Neuronal stem cell (in vitro differentiated cells): ENCODE measurements at regions not wholly inside any gene's neighbourhood (a gene's known extent, or its start where the extent isn't known, plus 50 kb on each side); places are given as distances from the start of the nearest gene placed in this dataset.
A peak's percentile ranks its signal among the peaks of the same experiment; 100 is the strongest.

Experiments
- DNase-seq: peaks from one replicate; pipeline ENCODE4 v3.0.0-alpha.2; 2013; ENCODE audit warnings: low spot score
- H2AFZ ChIP-seq: one replicate; pipeline ENCODE4 v1.6.1; 2013; ENCODE audit warnings: mild to moderate bottlenecking, low read length, inconsistent platforms
- H2AK5ac ChIP-seq: 2 replicates; pipeline ENCODE4 v1.6.1; 2013; ENCODE audit warnings: low read depth, mild to moderate bottlenecking, inconsistent platforms, low read length, moderate library complexity, mixed read lengths
- H2BK120ac ChIP-seq: 2 replicates; pipeline ENCODE4 v1.6.1; 2013; ENCODE audit warnings: low read depth, mild to moderate bottlenecking, inconsistent platforms, low read length, moderate library complexity, mixed read lengths
- H2BK12ac ChIP-seq: one replicate; pipeline ENCODE4 v1.6.1; 2013; ENCODE audit warnings: low read length, inconsistent platforms
- H2BK15ac ChIP-seq: 2 replicates; pipeline ENCODE4 v1.6.1; 2013; ENCODE audit warnings: mild to moderate bottlenecking, low read length, inconsistent platforms, mixed read lengths
- H2BK5ac ChIP-seq: one replicate; pipeline ENCODE4 v1.6.1; 2013; ENCODE audit warnings: inconsistent platforms, mild to moderate bottlenecking, low read length, moderate library complexity
- H3K14ac ChIP-seq: one replicate; pipeline ENCODE4 v1.6.1; 2013; ENCODE audit warnings: low read length, inconsistent platforms
- H3K18ac ChIP-seq: 2 replicates; pipeline ENCODE4 v1.6.1; 2013; ENCODE audit warnings: low read length, inconsistent platforms
- H3K23ac ChIP-seq: 2 replicates; pipeline ENCODE4 v1.6.1; 2013; ENCODE audit warnings: low read depth, mild to moderate bottlenecking, mixed read lengths, low read length, inconsistent platforms; ENCODE audit not compliant: poor library complexity
- H3K27ac ChIP-seq: replicated peaks from 3 replicates; pipeline ENCODE4 v1.5.1; 2013; ENCODE audit warnings: low read length, inconsistent platforms
- H3K27me3 ChIP-seq, 3 experiments: 2 replicates each; pipeline ENCODE4 v1.6.1; 2013; ENCODE audit warnings: low read length in 3 of 3, mild to moderate bottlenecking in 2 of 3, inconsistent platforms in 1 of 3, low read depth in 1 of 3, mixed read lengths in 1 of 3, moderate library complexity in 1 of 3; ENCODE audit not compliant: control insufficient read depth in 3 of 3, insufficient read depth in 3 of 3
- H3K36me3 ChIP-seq, 2 donors: replicated peaks in 1 of 2; 2 replicates each; pipeline ENCODE4 v1.6.1; 2013; ENCODE audit warnings: low read length in 2 of 2; ENCODE audit not compliant: control insufficient read depth in 2 of 2, insufficient read depth in 2 of 2
- H3K4ac ChIP-seq: 2 replicates; pipeline ENCODE4 v1.6.1; 2013; ENCODE audit warnings: inconsistent platforms, mild to moderate bottlenecking, low read length, moderate library complexity
- H3K4me1 ChIP-seq, 2 donors: 1 replicate in 1 of 2; 2 replicates in 1 of 2; pipeline ENCODE4 v1.6.1; 2013; ENCODE audit warnings: low read length in 2 of 2, low read depth in 1 of 2; ENCODE audit not compliant: control insufficient read depth in 2 of 2, insufficient read depth in 1 of 2
- H3K4me2 ChIP-seq: one replicate; pipeline ENCODE4 v1.6.1; 2013; ENCODE audit warnings: mild to moderate bottlenecking, low read length, inconsistent platforms; ENCODE audit not compliant: insufficient read depth, poor library complexity, severe bottlenecking
- H3K4me3 ChIP-seq, 2 donors: 2 replicates each; pipeline ENCODE4 v1.5.1; 2013; ENCODE audit warnings: low read length in 2 of 2, mild to moderate bottlenecking in 2 of 2, inconsistent platforms in 1 of 2, moderate library complexity in 1 of 2
- H3K79me1 ChIP-seq: one replicate; pipeline ENCODE4 v1.6.1; 2013; ENCODE audit warnings: low read depth, mild to moderate bottlenecking, inconsistent platforms, low read length, moderate library complexity
- H3K9ac ChIP-seq: one replicate; pipeline ENCODE4 v1.6.1; 2013; ENCODE audit warnings: mild to moderate bottlenecking, low read depth, low read length, inconsistent platforms; ENCODE audit not compliant: poor library complexity
- H3K9me3 ChIP-seq, 2 donors: replicated peaks in 1 of 2; 2 replicates each; pipeline versions ENCODE3 to v1.6.1; 2013; ENCODE audit warnings: low read length in 2 of 2, mild to moderate bottlenecking in 2 of 2, inconsistent platforms in 1 of 2, low read depth in 1 of 2, mixed read lengths in 1 of 2, moderate library complexity in 1 of 2; ENCODE audit not compliant: control insufficient read depth in 2 of 2, insufficient read depth in 1 of 2
- H4K8ac ChIP-seq: one replicate; pipeline ENCODE4 v1.6.1; 2013; ENCODE audit warnings: low read depth, mild to moderate bottlenecking, inconsistent platforms, low read length, moderate library complexity
- H4K91ac ChIP-seq: one replicate; pipeline ENCODE4 v1.6.1; 2013; ENCODE audit warnings: low read length, low read depth, mild to moderate bottlenecking, inconsistent platforms; ENCODE audit not compliant: poor library complexity
- WGBS, 2 donors: extraction: QIAGEN DNeasy Blood & Tissue Kit; methylation state at CpG; one replicate each; pipeline ENCODE4 v1.1.7; 2013; ENCODE audit warnings: missing lambda C conversion rate in 2 of 2, mixed read lengths in 1 of 2; ENCODE audit not compliant: insufficient read length in 2 of 2, insufficient replicate concordance in 1 of 2; ENCODE audit errors: extremely low coverage in 2 of 2; 5-methylcytosine and 5-hydroxymethylcytosine counted together

DNA sequence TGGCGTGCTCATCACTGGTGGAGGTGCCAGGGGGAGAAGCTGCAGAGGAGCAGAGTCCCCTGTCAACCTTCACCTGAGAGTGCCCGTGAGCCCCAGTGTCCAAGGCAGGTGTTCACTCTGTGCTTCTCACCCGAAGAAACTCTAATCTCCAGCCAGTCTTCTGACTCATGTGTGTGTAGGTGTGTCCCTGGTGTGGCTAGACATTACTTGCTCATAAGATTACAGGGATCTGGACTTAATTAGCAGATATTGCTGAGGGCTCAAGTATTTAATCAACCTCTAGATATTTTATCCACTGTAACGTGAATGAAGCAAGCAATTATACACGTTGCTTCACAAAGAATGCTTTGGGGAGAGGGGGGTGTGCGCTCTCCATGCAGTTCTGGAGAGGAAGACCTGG lies 72.5 kb downstream of the MED10 start:
- no peak overlapping the region for H2BK120ac ChIP-seq
- H2AFZ ChIP-seq, result no peak overlapping the region
- no peak overlapping the region for H2AK5ac ChIP-seq
- WGBS, 2 donors, result no CpG with 5 or more reads among the region's 6 CpGs
- no peak overlapping the region for H2BK15ac ChIP-seq
- no peak overlapping the region for H3K27ac ChIP-seq
- no peak overlapping the region for H3K18ac ChIP-seq
- no peak overlapping the region for H3K4me2 ChIP-seq
- no peak overlapping the region for H3K23ac ChIP-seq
- H2BK5ac ChIP-seq, result no peak overlapping the region
- H3K79me1 ChIP-seq, result no peaks in the 10 kb centered on the region
- H3K9ac ChIP-seq, result no peak overlapping the region
- H3K4me1 ChIP-seq, result no peaks in the 10 kb centered on the region
- H3K9me3 ChIP-seq, result peaks cover 0 to 3% of the 10 kb centered on the region in 2 donors
- no peaks in the 10 kb centered on the region for H3K36me3 ChIP-seq
- no peak overlapping the region for H2BK12ac ChIP-seq
- peaks cover 0 to 45% (median 12%) of the 10 kb centered on the region in 3 experiments for H3K27me3 ChIP-seq
- H3K4ac ChIP-seq, result no peak overlapping the region
- no peak overlapping the region for H3K14ac ChIP-seq
- H3K4me3 ChIP-seq, result no peak overlapping the region
- no peak for DNase-seq
- no peak overlapping the region for H4K91ac ChIP-seq
- H4K8ac ChIP-seq, result no peak overlapping the region

DNA sequence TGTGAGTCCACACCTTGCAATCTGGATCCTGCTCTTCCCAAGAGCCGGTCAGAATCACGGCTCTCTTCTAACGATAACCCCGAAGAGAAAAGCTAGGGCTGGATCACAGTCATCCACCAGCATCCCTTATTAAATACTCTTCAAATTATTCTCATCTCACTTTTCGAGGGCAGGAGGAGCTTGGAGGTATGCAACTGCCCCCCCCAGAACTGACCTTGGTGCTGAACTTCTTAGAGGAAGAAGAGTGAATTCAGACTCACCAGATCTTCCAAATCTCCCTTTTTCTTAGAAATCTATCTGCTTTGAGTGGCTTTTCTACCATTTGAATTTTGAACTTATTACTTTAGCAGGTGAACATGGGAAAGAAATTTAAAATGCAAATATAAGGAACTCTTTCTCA lies 75.7 kb downstream of the MED10 start:
- DNase-seq, result peak; percentile 36
- peaks cover 0 to 3% of the 10 kb centered on the region in 2 donors for H3K9me3 ChIP-seq
- H3K14ac ChIP-seq, result no peak overlapping the region
- H2BK120ac ChIP-seq, result no peak overlapping the region
- no peaks in the 10 kb centered on the region for H3K4me1 ChIP-seq
- H3K9ac ChIP-seq, result no peak overlapping the region
- no peak overlapping the region for H3K23ac ChIP-seq
- peaks cover 0 to 40% (median 14%) of the 10 kb centered on the region in 3 experiments for H3K27me3 ChIP-seq
- no peak overlapping the region for H3K18ac ChIP-seq
- no peak overlapping the region for H3K27ac ChIP-seq
- no peak overlapping the region for H2BK15ac ChIP-seq
- H2AFZ ChIP-seq, result no peak overlapping the region
- no CpG with 5 or more reads among the region's 5 CpGs for WGBS, 2 donors
- no peak overlapping the region for H3K4me2 ChIP-seq
- H3K4me3 ChIP-seq, result no peak overlapping the region
- no peak overlapping the region for H2BK12ac ChIP-seq
- no peak overlapping the region for H4K8ac ChIP-seq
- no peak overlapping the region for H3K4ac ChIP-seq
- no peaks in the 10 kb centered on the region for H3K36me3 ChIP-seq
- H2BK5ac ChIP-seq, result no peak overlapping the region
- H4K91ac ChIP-seq, result no peak overlapping the region
- H3K79me1 ChIP-seq, result no peaks in the 10 kb centered on the region
- no peak overlapping the region for H2AK5ac ChIP-seq

DNA sequence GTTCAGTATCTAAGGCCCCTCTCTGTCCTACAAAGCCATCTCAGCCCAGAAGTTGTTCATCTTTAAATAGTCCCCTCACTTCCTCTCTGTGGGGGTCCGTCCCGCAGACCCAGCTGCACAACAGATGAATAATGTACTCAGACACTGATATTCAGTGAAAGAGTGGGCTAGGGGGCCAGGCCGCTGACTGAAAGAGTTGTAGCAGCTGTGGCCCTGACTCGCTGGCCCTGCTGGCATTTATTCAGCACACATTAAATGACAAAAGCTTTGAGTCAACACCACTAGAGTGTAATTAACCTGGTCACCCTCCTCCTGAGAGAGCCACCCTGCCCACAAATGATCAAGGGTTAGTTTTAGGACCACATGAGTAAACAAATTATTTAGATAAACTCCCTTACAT lies 76.3 kb downstream of the MED10 start:
- Histone ChIP-seq H3K14ac (no peak overlapping the region), H3K4ac (no peak overlapping the region), H2BK15ac (no peak overlapping the region), H3K27ac (no peak overlapping the region), H2AFZ (no peak overlapping the region), H3K18ac (no peak overlapping the region), H2BK120ac (no peak overlapping the region), H3K4me2 (no peak overlapping the region), H3K27me3 (peaks cover 0 to 34% (median 14%) of the 10 kb centered on the region in 3 experiments), H3K23ac (no peak overlapping the region), H4K91ac (no peak overlapping the region), H3K4me3 (no peak overlapping the region), H3K9me3 (peaks cover 0 to 3% of the 10 kb centered on the region in 2 donors), H3K4me1 (no peaks in the 10 kb centered on the region), H3K79me1 (no peaks in the 10 kb centered on the region), H2BK12ac (no peak overlapping the region), H3K36me3 (no peaks in the 10 kb centered on the region), H2BK5ac (no peak overlapping the region), H3K9ac (no peak overlapping the region), H4K8ac (no peak overlapping the region), H2AK5ac (no peak overlapping the region)
- no peak for DNase-seq
- WGBS, 2 donors, result no CpG with 5 or more reads among the region's 4 CpGs

- peaks cover 0 to 7% (median 2%) of the 10 kb centered on the region in 3 experiments for H3K27me3 ChIP-seq
- H3K4me2 ChIP-seq, result no peak overlapping the region
- no peak overlapping the region for H4K91ac ChIP-seq
- H3K27ac ChIP-seq, result no peak overlapping the region
- DNase-seq, result no peak
- no peak overlapping the region for H2AK5ac ChIP-seq
- H4K8ac ChIP-seq, result no peak overlapping the region
- H3K4me1 ChIP-seq, result no peaks in the 10 kb centered on the region
- no peak overlapping the region for H2BK12ac ChIP-seq
- H3K4me3 ChIP-seq, result no peak overlapping the region
- no peak overlapping the region for H3K4ac ChIP-seq
- no peak overlapping the region for H3K23ac ChIP-seq
- no peak overlapping the region for H3K14ac ChIP-seq
- H2BK120ac ChIP-seq, result no peak overlapping the region
- H2AFZ ChIP-seq, result no peak overlapping the region
- no peaks in the 10 kb centered on the region for H3K36me3 ChIP-seq
- no peaks in the 10 kb centered on the region for H3K9me3 ChIP-seq
- no peaks in the 10 kb centered on the region for H3K79me1 ChIP-seq
- H2BK5ac ChIP-seq, result no peak overlapping the region
- no peak overlapping the region for H3K18ac ChIP-seq
- no CpG with 5 or more reads among the region's 8 CpGs for WGBS, 2 donors
- no peak overlapping the region for H2BK15ac ChIP-seq
- no peak overlapping the region for H3K9ac ChIP-seq
These were observed 81.8 kb downstream of the MED10 start for GRCh38 chr5:6296524-6296923.
